Neural cell (in vitro differentiated cells): ENCODE measurements at regions not wholly inside any gene's neighbourhood (a gene's known extent, or its start where the extent isn't known, plus 50 kb on each side); places are given as distances from the start of the nearest gene placed in this dataset.
"Not testable (repeated sequence)": the region's sequence is repeated elsewhere in the genome, so short reads cannot be mapped to it uniquely, and the experiment has no call there.

Experiments
- H2AFZ ChIP-seq: fragments of 200-600, 300-800 bp; sonication (generic), shearing (Covaris generic); 2 replicates; pipeline ENCODE4 v1.6.0; 2014; ENCODE audit warnings: low read depth, mild to moderate bottlenecking, antibody characterized with exemption, low read length, moderate library complexity
- H3F3A ChIP-seq: fragments of 200-600 bp; shearing (Covaris generic); 2 replicates; pipeline ENCODE4 v1.6.1; 2016; ENCODE audit warnings: mild to moderate bottlenecking, moderate library complexity, mixed read lengths, antibody characterized with exemption, low read length; ENCODE audit not compliant: insufficient read depth, poor library complexity, severe bottlenecking
- H3K27ac ChIP-seq: fragments of 200-600, 300-800 bp; sonication (generic), shearing (Covaris generic); 2 replicates; pipeline ENCODE4 v1.5.1; 2014; ENCODE audit warnings: mild to moderate bottlenecking, low read length, moderate library complexity
- H3K27me3 ChIP-seq: fragments of 300-800, 200-600 bp; sonication (generic), shearing (Covaris generic); 2 replicates; pipeline ENCODE4 v1.6.0; 2014; ENCODE audit warnings: mild to moderate bottlenecking, low read depth, low read length, moderate library complexity; ENCODE audit not compliant: insufficient read depth
- H3K36me3 ChIP-seq: fragments of 300-800, 200-600 bp; sonication (generic), shearing (Covaris generic); 2 replicates; pipeline ENCODE4 v1.5.1; 2014; ENCODE audit warnings: mild to moderate bottlenecking, antibody characterized with exemption, low read length, moderate library complexity; ENCODE audit not compliant: insufficient read depth
- H3K4me2 ChIP-seq: fragments of 300-800, 200-600 bp; sonication (generic), shearing (Covaris generic); 2 replicates; pipeline ENCODE4 v1.6.0; 2014; ENCODE audit warnings: mild to moderate bottlenecking, low read length
- H3K4me3 ChIP-seq: fragments of 300-800, 200-600 bp; sonication (generic), shearing (Covaris generic); 2 replicates; pipeline ENCODE4 v1.5.1; 2014; ENCODE audit warnings: mild to moderate bottlenecking, low read length, moderate library complexity
- H3K79me2 ChIP-seq: fragments of 200-600 bp; shearing (Covaris generic); replicated peaks from 2 replicates; pipeline ENCODE4 v1.6.0; 2014; ENCODE audit warnings: mild to moderate bottlenecking, low read length, moderate library complexity; ENCODE audit not compliant: insufficient read depth
- H3K9ac ChIP-seq: fragments of 300-800, 200-600 bp; sonication (generic), shearing (Covaris generic); 2 replicates; pipeline ENCODE4 v1.6.1; 2016; ENCODE audit warnings: mild to moderate bottlenecking, low read length, mixed read lengths
- H3K9me2 ChIP-seq: fragments of 200-600 bp; shearing (Covaris generic); 2 replicates; pipeline ENCODE4 v1.6.1; 2016; ENCODE audit warnings: mild to moderate bottlenecking, low read length, mixed read lengths; ENCODE audit not compliant: insufficient read depth
- H3K9me3 ChIP-seq: fragments of 200-600, 300-800 bp; sonication (generic), shearing (Covaris generic); 2 replicates; pipeline ENCODE4 v1.6.1; 2016; ENCODE audit warnings: mild to moderate bottlenecking, mixed run types, low read length, moderate library complexity, mixed read lengths
- H4K20me1 ChIP-seq: fragments of 200-600 bp; shearing (Covaris generic); 2 replicates; pipeline ENCODE4 v1.6.1; 2016; ENCODE audit warnings: mild to moderate bottlenecking, mixed run types; ENCODE audit not compliant: insufficient read depth

DNA sequence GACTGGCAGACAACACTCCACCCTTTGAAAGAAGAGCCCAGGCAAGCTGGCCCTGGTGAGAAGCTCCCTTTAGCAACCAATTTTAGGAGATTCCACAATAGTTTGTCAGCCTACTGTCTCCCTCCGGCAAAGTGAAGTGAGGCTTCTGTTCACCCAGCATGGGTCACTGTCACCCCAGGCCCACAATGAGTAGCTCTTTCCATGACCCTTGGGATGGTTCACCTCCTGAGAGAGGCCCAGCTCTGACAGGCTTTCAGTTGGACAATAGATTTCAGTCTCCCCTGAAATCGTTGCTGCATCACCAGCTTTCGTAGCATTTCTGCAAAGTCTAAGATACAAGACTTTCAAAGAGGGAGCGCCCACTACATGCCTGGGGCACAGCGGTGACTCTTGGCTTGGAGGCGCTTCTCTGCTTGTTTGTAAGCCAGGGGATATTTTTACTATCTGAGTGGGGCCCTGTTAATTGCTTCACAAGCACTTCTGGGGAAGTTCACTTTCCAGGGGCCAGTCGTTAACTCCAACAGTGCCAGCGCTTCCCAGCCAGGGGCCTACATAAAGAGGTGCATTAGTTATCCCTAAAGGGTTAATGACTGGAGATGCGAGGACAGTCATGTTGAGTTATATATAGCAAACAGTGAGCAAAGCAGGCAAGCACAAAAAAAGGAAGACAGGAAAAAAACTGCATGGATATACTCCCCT is 255.7 kb downstream of the BCL2L11 start:
- not testable (repeated sequence) for H3F3A ChIP-seq, H3K4me2 ChIP-seq, H3K36me3 ChIP-seq, H3K4me3 ChIP-seq, H3K27me3 ChIP-seq, H3K9me2 ChIP-seq, H2AFZ ChIP-seq, H3K9me3 ChIP-seq, H3K27ac ChIP-seq, H3K9ac ChIP-seq, H3K79me2 ChIP-seq, H4K20me1 ChIP-seq

DNA sequence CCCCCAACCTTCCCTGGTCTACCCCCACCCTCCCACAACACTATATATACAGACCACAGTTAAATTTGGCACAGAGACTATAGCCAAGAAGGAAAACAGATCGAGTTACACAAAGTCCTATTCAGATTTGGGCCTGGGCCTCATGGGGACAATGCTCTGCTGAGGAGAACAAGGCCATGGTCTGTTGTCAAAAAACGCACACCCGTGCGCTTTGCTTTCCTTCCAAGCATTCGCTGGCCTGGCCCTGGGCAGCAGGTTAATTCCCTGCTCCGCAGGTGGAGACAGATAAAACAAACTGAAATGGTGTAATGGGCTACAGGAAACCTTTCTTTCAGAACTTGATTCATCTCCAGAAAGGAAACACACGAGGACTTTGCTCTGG is 256.2 kb downstream of the BCL2L11 start:
- not testable (repeated sequence) for H3F3A ChIP-seq, H3K9me3 ChIP-seq, H3K79me2 ChIP-seq, H4K20me1 ChIP-seq, H3K4me3 ChIP-seq, H2AFZ ChIP-seq, H3K9ac ChIP-seq, H3K9me2 ChIP-seq, H3K27ac ChIP-seq, H3K4me2 ChIP-seq, H3K27me3 ChIP-seq, H3K36me3 ChIP-seq

DNA sequence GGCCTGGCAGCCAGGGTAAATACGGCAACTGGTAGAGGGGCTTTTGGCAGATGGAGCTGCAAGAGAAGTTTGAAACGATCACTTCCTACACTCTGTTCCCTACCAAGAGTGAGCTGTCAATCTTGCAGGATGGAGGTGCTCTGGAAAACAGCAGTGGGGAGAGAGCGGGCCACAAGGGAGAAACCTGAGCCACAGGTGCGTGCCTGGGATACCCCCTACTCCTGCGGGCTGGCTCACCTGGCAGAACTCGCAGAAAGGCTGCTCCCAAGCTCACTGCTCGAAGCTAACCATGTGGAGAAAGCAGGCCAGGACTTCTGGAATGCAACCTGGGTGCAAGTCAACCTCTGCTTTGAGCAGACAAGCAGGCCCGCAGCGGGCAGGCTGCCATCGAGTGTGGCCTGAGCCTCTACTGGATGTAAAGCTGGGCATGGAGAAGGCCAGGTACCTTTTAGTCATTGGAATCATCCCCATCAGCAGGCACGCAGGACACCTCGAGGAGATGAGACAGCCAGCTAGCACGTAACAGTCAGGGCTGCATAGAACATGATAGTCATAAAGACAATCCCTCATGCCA is 256.8 kb downstream of the BCL2L11 start:
- not testable (repeated sequence) for H3K9ac ChIP-seq, H3K9me2 ChIP-seq, H3K4me3 ChIP-seq, H3F3A ChIP-seq, H3K36me3 ChIP-seq, H3K9me3 ChIP-seq, H2AFZ ChIP-seq, H3K27me3 ChIP-seq, H4K20me1 ChIP-seq, H3K4me2 ChIP-seq, H3K27ac ChIP-seq, H3K79me2 ChIP-seq

DNA sequence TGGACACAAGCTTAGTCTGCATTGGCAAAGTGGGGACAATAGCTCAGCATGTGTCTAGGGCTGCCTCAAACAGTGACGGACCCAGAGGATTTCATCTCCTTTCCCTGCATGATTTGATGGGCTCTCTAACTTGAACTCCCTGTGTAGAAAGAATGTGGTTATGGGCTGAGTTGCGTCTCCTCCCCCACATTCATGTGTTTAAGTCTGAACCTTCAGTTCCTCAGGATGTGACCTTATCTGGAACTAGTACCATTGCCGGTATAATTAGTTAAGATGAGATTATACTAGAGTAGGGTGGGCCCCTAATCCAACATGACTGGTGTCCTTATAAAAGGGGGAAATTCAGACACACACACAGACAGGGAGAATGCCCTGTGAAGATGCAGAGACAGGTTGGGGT is 257.6 kb downstream of the BCL2L11 start:
- H2AFZ ChIP-seq, H3K27me3 ChIP-seq, H3K27ac ChIP-seq, H3K4me2 ChIP-seq, H3K9me2 ChIP-seq, H3K36me3 ChIP-seq, H3K9ac ChIP-seq, H3F3A ChIP-seq, H3K4me3 ChIP-seq, H4K20me1 ChIP-seq, H3K9me3 ChIP-seq, H3K79me2 ChIP-seq: not testable (repeated sequence)

DNA sequence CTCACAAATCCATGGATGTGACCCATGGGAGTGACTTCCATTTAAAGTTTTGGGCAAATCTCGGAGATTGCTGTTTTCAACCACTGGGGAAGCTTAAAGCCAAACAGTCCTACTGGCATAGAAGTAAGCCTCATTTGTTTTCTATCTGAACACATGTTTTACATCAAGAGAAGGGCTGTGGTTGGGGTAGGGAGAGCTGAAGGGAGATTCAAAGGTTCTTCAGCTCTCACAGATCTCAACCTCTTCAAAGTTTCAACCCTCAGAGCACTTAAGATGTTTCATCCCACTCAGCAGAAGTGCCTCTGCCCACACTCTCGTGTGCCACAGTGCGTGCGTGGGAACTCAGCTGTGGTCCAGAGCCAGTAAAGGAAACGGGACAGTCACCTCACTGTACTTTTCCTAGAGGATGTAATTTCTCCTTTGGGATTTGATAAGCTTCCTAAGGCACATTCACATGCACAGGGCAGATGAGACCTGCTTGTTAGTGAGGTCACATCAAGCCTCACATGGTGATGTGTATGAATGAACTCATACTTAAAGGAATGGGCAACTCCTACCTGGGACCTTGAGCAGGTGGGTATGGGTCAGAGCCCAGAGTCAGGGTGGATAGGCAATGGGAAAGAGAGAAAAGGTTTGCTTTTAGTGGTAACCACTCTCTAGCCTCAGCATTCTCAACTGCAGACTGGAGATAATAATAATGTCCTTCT is 260.2 kb downstream of the BCL2L11 start:
- not testable (repeated sequence) for H3K79me2 ChIP-seq, H3K9me3 ChIP-seq, H3K9ac ChIP-seq, H4K20me1 ChIP-seq, H3K4me3 ChIP-seq, H3K27me3 ChIP-seq, H3K4me2 ChIP-seq, H3K36me3 ChIP-seq, H3K27ac ChIP-seq, H2AFZ ChIP-seq, H3F3A ChIP-seq, H3K9me2 ChIP-seq

DNA sequence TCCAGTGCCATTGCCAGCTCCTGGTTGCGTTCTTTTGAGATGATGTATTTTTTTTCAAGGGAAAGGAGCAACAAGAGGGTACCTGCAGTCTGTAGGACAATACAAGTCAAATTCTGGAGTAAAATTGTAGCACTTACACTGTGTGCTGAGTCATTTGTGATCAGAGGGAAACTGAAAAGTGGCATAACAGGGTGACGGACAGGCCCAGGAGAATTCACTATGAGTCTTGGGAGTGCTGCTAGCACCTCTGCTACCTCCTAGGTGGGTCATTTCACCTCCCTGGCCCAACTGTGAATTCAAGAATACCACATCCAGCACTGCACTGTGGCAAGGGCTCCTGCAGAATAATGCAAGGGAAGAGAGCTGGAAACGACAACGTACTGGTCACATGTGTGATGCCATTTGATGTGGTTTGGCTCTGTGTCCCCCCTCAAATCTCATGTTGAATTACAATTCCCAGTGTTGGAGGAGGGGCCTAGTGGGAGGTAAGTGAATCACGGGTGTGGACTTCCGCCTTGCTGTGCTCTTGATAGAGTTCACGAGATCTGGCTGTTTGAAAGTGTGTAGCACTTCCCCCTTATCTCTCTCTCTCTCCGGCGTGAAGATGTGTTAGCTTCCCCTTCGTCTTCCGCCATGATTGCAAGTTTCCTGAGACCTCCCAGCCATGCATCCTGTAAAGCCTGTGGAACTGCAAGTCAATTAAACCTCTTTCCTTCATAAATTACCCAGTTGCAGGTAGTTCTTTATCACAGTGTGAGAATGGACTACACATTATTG is 261.0 kb downstream of the BCL2L11 start:
- H3K9ac ChIP-seq, H3K36me3 ChIP-seq, H3K9me3 ChIP-seq, H3K27ac ChIP-seq, H3F3A ChIP-seq, H3K79me2 ChIP-seq, H2AFZ ChIP-seq, H3K9me2 ChIP-seq, H3K27me3 ChIP-seq, H4K20me1 ChIP-seq, H3K4me3 ChIP-seq, H3K4me2 ChIP-seq: not testable (repeated sequence)

DNA sequence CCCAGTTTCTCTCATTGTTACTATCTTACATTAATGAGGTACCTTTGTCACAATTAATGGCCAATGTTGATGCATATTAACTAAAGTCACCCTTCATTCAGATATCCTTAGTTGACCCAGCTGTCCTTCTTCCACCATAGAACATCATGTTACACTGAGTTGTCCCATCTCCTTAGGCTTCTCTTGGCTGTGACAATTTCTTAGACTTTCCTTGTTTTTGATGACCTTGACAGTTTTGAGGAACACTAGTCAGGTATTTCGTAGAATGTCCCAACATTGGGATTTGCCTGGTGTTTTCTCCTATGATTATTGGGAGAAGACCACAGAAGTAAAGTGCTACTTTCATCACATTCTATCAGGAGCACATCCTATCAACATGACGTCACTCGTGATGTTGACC is 261.8 kb downstream of the BCL2L11 start:
- not testable (repeated sequence) for H3K79me2 ChIP-seq, H3K9ac ChIP-seq, H3K27ac ChIP-seq, H3K9me3 ChIP-seq, H3K4me3 ChIP-seq, H3K27me3 ChIP-seq, H3K36me3 ChIP-seq, H3F3A ChIP-seq, H4K20me1 ChIP-seq, H2AFZ ChIP-seq, H3K4me2 ChIP-seq, H3K9me2 ChIP-seq
